HG02642 (cell line): ENCODE measurements at regions not wholly inside any gene's neighbourhood (a gene's known extent, or its start where the extent isn't known, plus 50 kb on each side); places are given as distances from the start of the nearest gene placed in this dataset.

ENCODE experiments used
- ATAC-seq: cut with Tn5 transposase; IDR thresholded peaks from one replicate; pipeline ENCODE4 v1.9.1; 2021; ENCODE audit warnings: mild to moderate bottlenecking; ENCODE audit not compliant: unreplicated experiment, poor library complexity

GRCh38 chr2:40879305-40879704, 427.4 kb upstream of the SLC8A1 start:
- ATAC-seq: no peak

- no peak for ATAC-seq
Observed at GRCh38 chr2:40886100-40886499, 434.2 kb upstream of the SLC8A1 start.

GRCh38 chr2:40886655-40887054, 434.8 kb upstream of the SLC8A1 start:
- no peak for ATAC-seq

GRCh38 chr2:40896358-40896757, 444.5 kb upstream of the SLC8A1 start:
- ATAC-seq: no peak

GRCh38 chr2:40914666-40915065, 462.8 kb upstream of the SLC8A1 start:
- ATAC-seq: no peak

- ATAC-seq: no peak
Observed at GRCh38 chr2:40915651-40916050, 463.8 kb upstream of the SLC8A1 start.

- ATAC-seq: no peak
Observed at GRCh38 chr2:40935349-40935748, 483.5 kb upstream of the SLC8A1 start.

- no peak for ATAC-seq
Observed at GRCh38 chr2:40937284-40937683, 485.4 kb upstream of the SLC8A1 start.

GRCh38 chr2:40953341-40953740, 501.5 kb upstream of the SLC8A1 start:
- no peak for ATAC-seq

GRCh38 chr2:40955042-40955441, 503.2 kb upstream of the SLC8A1 start:
- ATAC-seq: no peak

GRCh38 chr2:40955635-40956034, 503.7 kb upstream of the SLC8A1 start:
- no peak for ATAC-seq

- no peak for ATAC-seq
Observed at GRCh38 chr2:40957508-40957907, 505.6 kb upstream of the SLC8A1 start.

GRCh38 chr2:40962026-40962425, 510.1 kb upstream of the SLC8A1 start:
- ATAC-seq: no peak

GRCh38 chr2:40964509-40965250, 512.8 kb upstream of the SLC8A1 start:
- no peak for ATAC-seq

GRCh38 chr2:40967451-40967850, 515.6 kb upstream of the SLC8A1 start:
- no peak for ATAC-seq

GRCh38 chr2:40975151-40975550, 523.3 kb upstream of the SLC8A1 start:
- no peak for ATAC-seq

- ATAC-seq: no peak
Observed at GRCh38 chr2:40997362-40997761, 545.5 kb upstream of the SLC8A1 start.

- ATAC-seq: no peak
Observed at GRCh38 chr2:41000374-41000773, 548.5 kb upstream of the SLC8A1 start.

GRCh38 chr2:41000906-41001305, 549.0 kb upstream of the SLC8A1 start:
- no peak for ATAC-seq

GRCh38 chr2:41004700-41005099, 552.8 kb upstream of the SLC8A1 start:
- no peak for ATAC-seq

GRCh38 chr2:41020358-41020757, 568.5 kb upstream of the SLC8A1 start:
- no peak for ATAC-seq

- no peak for ATAC-seq
Observed at GRCh38 chr2:41024816-41025215, 572.9 kb upstream of the SLC8A1 start.

GRCh38 chr2:41026613-41027012, 574.7 kb upstream of the SLC8A1 start:
- peak; percentile 70 for ATAC-seq
